CD14-positive monocyte (primary cell): ENCODE measurements at regions not wholly inside any gene's neighbourhood (a gene's known extent, or its start where the extent isn't known, plus 50 kb on each side); places are given as distances from the start of the nearest gene placed in this dataset.

ENCODE experiments used
- DNase-seq, 3 donors: peaks; one replicate each; pipeline ENCODE4 v3.0.0-alpha.2; 2011 to 2022
- H2AFZ ChIP-seq: 2 replicates; pipeline ENCODE4 v1.6.0; 2012; ENCODE audit warnings: mild to moderate bottlenecking, low read depth, low read length, inconsistent platforms; ENCODE audit not compliant: insufficient read depth, poor library complexity, severe bottlenecking
- H3K27ac ChIP-seq, 2 donors: 1 replicate in 1 of 2; 2 replicates in 1 of 2; pipeline ENCODE4 v1.5.1; 2012 to 2013; ENCODE audit warnings: low read length in 2 of 2, control low read depth in 1 of 2, inconsistent platforms in 1 of 2, low read depth in 1 of 2, mild to moderate bottlenecking in 1 of 2
- H3K27me3 ChIP-seq, 2 donors: one replicate each; pipeline versions ENCODE4 v1.6.0 to v1.6.1; 2011 to 2013; ENCODE audit warnings: low read length in 2 of 2; ENCODE audit not compliant: control insufficient read depth in 2 of 2, insufficient read depth in 2 of 2
- H3K36me3 ChIP-seq, 2 donors: replicated peaks in 1 of 2; 1 replicate in 1 of 2; 2 replicates in 1 of 2; pipeline versions ENCODE4 v1.5.1 to v1.6.1; 2012 to 2013; ENCODE audit warnings: low read length in 2 of 2, control low read depth in 1 of 2, inconsistent platforms in 1 of 2, mild to moderate bottlenecking in 1 of 2; ENCODE audit not compliant: insufficient read depth in 2 of 2, control insufficient read depth in 1 of 2
- H3K4me1 ChIP-seq, 2 donors: 1 replicate in 1 of 2; 2 replicates in 1 of 2; pipeline versions ENCODE4 v1.5.1 to v1.6.1; 2012 to 2013; ENCODE audit warnings: low read length in 2 of 2, control low read depth in 1 of 2, inconsistent platforms in 1 of 2, mild to moderate bottlenecking in 1 of 2, moderate library complexity in 1 of 2; ENCODE audit not compliant: insufficient read depth in 2 of 2, control insufficient read depth in 1 of 2
- H3K4me2 ChIP-seq: replicated peaks from 2 replicates; pipeline ENCODE3; 2012; ENCODE audit warnings: low read length, moderate library complexity, mild to moderate bottlenecking; ENCODE audit not compliant: poor library complexity, severe bottlenecking; ENCODE audit errors: extremely low read depth
- H3K4me3 ChIP-seq, 3 experiments: fragments of 200-600 bp in 1 of 3; sonication (generic) in 1 of 3; replicated peaks in 1 of 3; 1 replicate in 2 of 3; 2 replicates in 1 of 3; pipeline ENCODE4 v1.5.1; 2011 to 2013; ENCODE audit warnings: low read length in 3 of 3, mild to moderate bottlenecking in 3 of 3, control low read depth in 2 of 3, low read depth in 2 of 3, inconsistent platforms in 1 of 3, moderate library complexity in 1 of 3
- H3K79me2 ChIP-seq: 2 replicates; pipeline ENCODE4 v1.6.0; 2012; ENCODE audit warnings: mild to moderate bottlenecking, control low read depth, inconsistent platforms, low read length, moderate library complexity; ENCODE audit not compliant: insufficient read depth
- H3K9ac ChIP-seq: 2 replicates; pipeline ENCODE4 v1.6.0; 2017; ENCODE audit warnings: low read length, mild to moderate bottlenecking; ENCODE audit not compliant: insufficient read depth, poor library complexity, severe bottlenecking
- H3K9me3 ChIP-seq, 2 donors: replicated peaks in 1 of 2; 1 replicate in 1 of 2; 2 replicates in 1 of 2; pipeline versions ENCODE4 v1.5.1 to v1.6.1; 2012 to 2013; ENCODE audit warnings: low read length in 2 of 2, control low read depth in 1 of 2; ENCODE audit not compliant: control insufficient read depth in 1 of 2, insufficient read depth in 1 of 2
- H4K20me1 ChIP-seq: 2 replicates; pipeline ENCODE4 v1.6.0; 2012; ENCODE audit warnings: mild to moderate bottlenecking, low read length, control low read depth, moderate library complexity; ENCODE audit not compliant: insufficient read depth
- H3K27ac Mint-ChIP-seq, 7 donors: one replicate each; pipeline ENCODE4 v1.8.0; 2020; ENCODE audit warnings: mild to moderate bottlenecking in 7 of 7, mixed read lengths in 7 of 7, moderate library complexity in 6 of 7, inconsistent platforms in 2 of 7
- H3K27me3 Mint-ChIP-seq, 3 donors: one replicate each; pipeline ENCODE4 v1.8.0; 2021 to 2022; ENCODE audit warnings: low read depth in 3 of 3, mild to moderate bottlenecking in 3 of 3, mixed read lengths in 3 of 3, moderate library complexity in 3 of 3, inconsistent platforms in 1 of 3
- H3K36me3 Mint-ChIP-seq, 2 donors: one replicate each; pipeline ENCODE4 v1.8.0; 2020; ENCODE audit warnings: mixed read lengths in 2 of 2, inconsistent platforms in 1 of 2, mild to moderate bottlenecking in 1 of 2
- H3K4me1 Mint-ChIP-seq: one replicate; pipeline ENCODE4 v1.8.0; 2020; ENCODE audit warnings: mild to moderate bottlenecking, mixed read lengths
- H3K4me3 Mint-ChIP-seq, 2 donors: one replicate each; pipeline ENCODE4 v1.8.0; 2020; ENCODE audit warnings: mild to moderate bottlenecking in 2 of 2, mixed read lengths in 2 of 2, moderate library complexity in 1 of 2
- H3K9me3 Mint-ChIP-seq, 7 donors: one replicate each; pipeline ENCODE4 v1.8.0; 2020 to 2022; ENCODE audit warnings: mixed read lengths in 7 of 7, mild to moderate bottlenecking in 6 of 7, moderate library complexity in 6 of 7, inconsistent platforms in 2 of 7
- CTCF ChIP-seq: fragments of 200-600 bp; IDR thresholded peaks from one replicate; pipeline ENCODE4 v1.8.0; 2022; ENCODE audit warnings: antibody characterized with exemption, mild to moderate bottlenecking
- WGBS: methylation state at CpG from one replicate; pipeline ENCODE4 v1.1.5; 2013; ENCODE audit warnings: missing lambda C conversion rate; ENCODE audit not compliant: insufficient coverage; 5-methylcytosine and 5-hydroxymethylcytosine counted together
- intact Hi-C, 2 donors: fragments of 100-400 bp; cut with micrococcal nuclease; formaldehyde crosslinking; loops; one replicate each; pipeline versions ENCODE4 v1.15.0 to v1.15.1; 2023

DNA sequence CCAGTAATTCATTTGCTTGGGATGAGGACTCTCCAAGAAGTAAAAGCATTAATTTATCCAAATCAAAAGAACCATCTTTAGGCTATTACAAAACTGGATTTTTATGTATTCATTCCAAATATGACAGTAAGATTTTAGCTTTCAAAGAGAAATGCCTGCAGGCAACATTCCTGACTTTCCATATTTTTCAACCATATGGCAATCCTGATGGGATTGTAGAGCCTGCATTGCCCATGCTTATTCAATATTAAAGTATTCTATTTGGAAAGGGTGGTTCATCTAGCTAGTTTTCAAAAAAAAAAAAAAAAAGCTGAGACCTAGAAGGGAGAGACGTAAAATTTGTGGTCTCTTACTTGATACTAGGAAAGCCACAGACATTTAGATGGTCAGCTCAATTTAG, 1253.7 kb downstream of the LRFN5 start:
- Histone ChIP-seq H3K4me2 (no peak overlapping the region), H3K9me3 (no peaks in the 10 kb centered on the region), H3K4me1 (no peaks in the 10 kb centered on the region), H4K20me1 (no peaks in the 10 kb centered on the region), H3K79me2 (no peaks in the 10 kb centered on the region), H2AFZ (no peak overlapping the region), H3K9ac (no peak overlapping the region), H3K36me3 (no peaks in the 10 kb centered on the region), H3K4me3 (no peak overlapping the region), H3K27ac (no peak overlapping the region), H3K27me3 (no peaks in the 10 kb centered on the region)
- intact Hi-C loops = no loop called here
- no peak overlapping the region for H3K27ac Mint-ChIP-seq
- peaks cover 0 to 2% (median 0%) of the 10 kb centered on the region in 3 donors for H3K27me3 Mint-ChIP-seq
- no peaks in the 10 kb centered on the region for H3K4me1 Mint-ChIP-seq
- H3K36me3 Mint-ChIP-seq = no peaks in the 10 kb centered on the region
- no peak overlapping the region for H3K4me3 Mint-ChIP-seq
- DNase-seq = no peak
- no peak for TF ChIP-seq CTCF
- peaks cover 0 to 2% (median 0%) of the 10 kb centered on the region in 7 donors for H3K9me3 Mint-ChIP-seq
- WGBS = no CpG with 5 or more reads among the region's 1 CpG

DNA sequence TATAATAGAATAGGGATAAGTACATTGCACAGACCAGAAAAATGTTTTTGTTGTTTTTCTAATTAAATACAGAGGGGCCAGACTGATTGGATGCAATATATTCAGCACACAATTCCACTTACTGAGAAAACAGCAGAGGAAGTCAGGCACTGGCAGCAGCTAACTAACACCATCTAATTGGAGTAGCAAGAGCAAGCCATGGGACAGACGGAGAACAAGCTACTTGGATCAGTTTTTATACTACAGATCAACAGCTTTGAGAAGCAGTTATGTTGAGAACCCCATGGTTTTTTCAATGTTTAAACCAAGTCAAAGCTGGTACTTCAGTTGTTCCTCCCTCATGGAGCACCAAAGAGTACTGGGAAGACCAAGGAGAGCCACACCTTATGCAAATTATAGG, 1249.4 kb downstream of the LRFN5 start:
- WGBS = 100% methylated on average over 1 of the region's 1 CpG
- H3K4me1 Mint-ChIP-seq = peaks cover 19% of the 10 kb centered on the region
- H3K36me3 Mint-ChIP-seq = no peaks in the 10 kb centered on the region
- Histone ChIP-seq H3K79me2 (no peaks in the 10 kb centered on the region), H3K4me1 (peaks cover 0 to 9% of the 10 kb centered on the region in 2 donors), H3K9me3 (no peaks in the 10 kb centered on the region), H3K4me3 (no peak overlapping the region), H3K27me3 (no peaks in the 10 kb centered on the region), H3K36me3 (no peaks in the 10 kb centered on the region), H2AFZ (no peak overlapping the region), H3K27ac (no peak overlapping the region), H4K20me1 (no peaks in the 10 kb centered on the region), H3K9ac (no peak overlapping the region), H3K4me2 (no peak overlapping the region)
- no peak overlapping the region for H3K4me3 Mint-ChIP-seq
- H3K9me3 Mint-ChIP-seq = peaks cover 0 to 2% (median 0%) of the 10 kb centered on the region in 7 donors
- no peak for DNase-seq
- H3K27ac Mint-ChIP-seq = no peak overlapping the region
- no peaks in the 10 kb centered on the region for H3K27me3 Mint-ChIP-seq
- intact Hi-C loops = no loop called here
- no peak for TF ChIP-seq CTCF
